ENCODE measurements at regions not wholly inside any gene's neighbourhood (a gene's known extent, or its start where the extent isn't known, plus 50 kb on each side); places are given as distances from the start of the nearest gene placed in this dataset.
A peak's percentile ranks its signal among the peaks of the same experiment; 100 is the strongest.

DNA sequence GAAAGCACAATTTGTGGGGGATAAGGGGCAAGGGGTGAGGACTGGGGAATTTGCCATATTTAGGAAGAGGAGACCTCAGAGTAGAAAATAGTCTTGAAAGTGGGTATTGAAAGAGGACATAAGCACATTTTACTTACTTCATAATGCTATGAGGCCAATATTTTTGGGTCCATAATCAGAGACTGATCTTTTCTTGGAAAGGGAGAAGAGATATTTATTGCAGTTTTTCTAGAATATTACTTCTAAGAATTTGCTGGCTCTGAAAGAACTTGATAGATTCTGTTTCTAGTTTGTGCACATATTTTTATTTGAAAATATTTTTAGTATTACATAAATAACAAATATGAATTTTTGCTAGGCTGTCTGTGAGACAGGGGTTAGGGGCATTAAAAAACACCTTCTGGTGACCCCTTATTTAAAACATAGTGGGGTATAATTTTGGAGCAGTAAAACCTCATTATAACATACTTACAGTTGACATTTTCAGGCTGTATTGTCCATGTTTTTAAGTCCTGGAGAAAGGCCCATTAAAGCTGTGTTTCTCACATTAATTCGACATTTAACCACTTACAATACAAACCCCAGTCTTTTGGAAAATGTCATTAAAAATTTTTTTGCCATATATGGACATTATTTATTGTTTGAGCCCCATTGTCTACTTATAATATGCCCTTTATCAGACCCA lies 118.9 kb upstream of the NFIB start:
- TF ChIP-seq, protein P1, sequence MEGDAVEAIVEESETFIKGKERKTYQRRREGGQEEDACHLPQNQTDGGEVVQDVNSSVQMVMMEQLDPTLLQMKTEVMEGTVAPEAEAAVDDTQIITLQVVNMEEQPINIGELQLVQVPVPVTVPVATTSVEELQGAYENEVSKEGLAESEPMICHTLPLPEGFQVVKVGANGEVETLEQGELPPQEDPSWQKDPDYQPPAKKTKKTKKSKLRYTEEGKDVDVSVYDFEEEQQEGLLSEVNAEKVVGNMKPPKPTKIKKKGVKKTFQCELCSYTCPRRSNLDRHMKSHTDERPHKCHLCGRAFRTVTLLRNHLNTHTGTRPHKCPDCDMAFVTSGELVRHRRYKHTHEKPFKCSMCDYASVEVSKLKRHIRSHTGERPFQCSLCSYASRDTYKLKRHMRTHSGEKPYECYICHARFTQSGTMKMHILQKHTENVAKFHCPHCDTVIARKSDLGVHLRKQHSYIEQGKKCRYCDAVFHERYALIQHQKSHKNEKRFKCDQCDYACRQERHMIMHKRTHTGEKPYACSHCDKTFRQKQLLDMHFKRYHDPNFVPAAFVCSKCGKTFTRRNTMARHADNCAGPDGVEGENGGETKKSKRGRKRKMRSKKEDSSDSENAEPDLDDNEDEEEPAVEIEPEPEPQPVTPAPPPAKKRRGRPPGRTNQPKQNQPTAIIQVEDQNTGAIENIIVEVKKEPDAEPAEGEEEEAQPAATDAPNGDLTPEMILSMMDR (IDR thresholded peaks at IDR 0.05; ENCODE audit: low read depth, low read length): no peak

DNA sequence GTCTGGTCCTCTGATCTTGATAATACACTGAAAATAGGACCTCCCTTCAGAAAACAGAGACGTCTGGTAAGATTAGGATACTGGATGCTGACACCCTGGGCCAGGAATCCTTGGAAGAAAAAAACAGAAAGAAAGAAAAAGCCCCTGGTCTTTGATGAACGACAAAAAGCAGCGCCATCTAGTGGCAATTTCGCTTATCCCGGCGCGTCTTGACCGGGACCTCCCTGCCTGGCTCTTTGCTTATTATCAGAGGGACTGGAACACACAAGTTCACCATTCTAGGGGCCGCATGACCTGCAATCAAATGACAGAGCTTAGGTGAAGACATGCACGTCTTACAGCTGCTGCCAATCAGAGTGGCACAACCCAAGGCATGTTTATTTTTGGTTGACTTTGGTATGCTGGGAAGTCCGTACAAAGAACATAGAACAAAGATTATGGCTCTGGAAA lies 114.9 kb upstream of the NFIB start:
- TF ChIP-seq, protein P1 (IDR thresholded peaks at IDR 0.05; ENCODE audit: low read depth, low read length): peak; percentile 70
- H3K4me3 ChIP-seq (ENCODE audit: low read depth, low read length): no peak overlapping the region

More for the DNA sequence above, 118.9 kb upstream of the NFIB start:
- H3K4me3 ChIP-seq (ENCODE audit: low read depth, low read length): no peak overlapping the region

DNA sequence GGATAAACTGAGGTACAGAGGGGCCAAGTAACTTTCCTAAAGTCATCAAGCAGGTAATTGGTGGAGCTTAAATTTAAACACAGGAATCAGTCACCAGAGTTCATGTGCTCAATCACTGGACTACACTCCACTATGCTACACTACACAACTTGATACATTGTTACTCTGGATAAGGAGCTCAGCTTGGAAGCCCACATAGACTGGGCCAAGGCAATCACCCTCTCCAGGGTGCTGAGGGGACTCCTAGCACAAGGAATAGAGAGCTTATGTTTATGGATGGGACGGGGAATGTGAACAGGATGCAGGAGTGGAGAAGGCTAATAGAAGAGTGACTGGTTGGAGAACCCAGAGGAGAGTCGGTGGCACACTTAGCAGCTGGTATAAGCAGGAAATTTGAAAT lies 113.5 kb upstream of the NFIB start:
- H3K4me3 ChIP-seq (ENCODE audit: low read depth, low read length): no peak overlapping the region
- TF ChIP-seq, protein P1 (IDR thresholded peaks at IDR 0.05; ENCODE audit: low read depth, low read length): no peak

DNA sequence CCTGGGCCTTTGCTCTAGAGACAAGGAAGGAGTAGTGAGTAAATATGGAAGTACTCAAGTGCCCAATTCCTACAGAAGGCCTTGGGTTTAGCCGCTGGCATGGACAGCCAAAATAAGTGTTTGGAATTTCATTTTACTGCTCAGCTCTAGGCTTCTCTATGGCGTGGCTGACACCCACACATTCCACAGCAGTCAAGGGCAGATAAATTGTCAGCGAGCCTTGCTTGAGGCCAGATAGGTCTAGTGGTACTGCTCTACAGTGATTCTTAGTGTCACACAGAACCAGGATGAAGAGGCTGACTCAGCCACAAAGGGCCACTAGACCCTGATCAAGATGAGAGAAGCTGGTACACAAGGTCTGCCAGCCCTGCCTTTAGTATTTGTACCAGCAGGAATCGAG lies 111.0 kb upstream of the NFIB start:
- TF ChIP-seq, protein P1 (IDR thresholded peaks at IDR 0.05; ENCODE audit: low read depth, low read length): no peak
- no peak overlapping the region for H3K4me3 ChIP-seq (ENCODE audit: low read depth, low read length)

DNA sequence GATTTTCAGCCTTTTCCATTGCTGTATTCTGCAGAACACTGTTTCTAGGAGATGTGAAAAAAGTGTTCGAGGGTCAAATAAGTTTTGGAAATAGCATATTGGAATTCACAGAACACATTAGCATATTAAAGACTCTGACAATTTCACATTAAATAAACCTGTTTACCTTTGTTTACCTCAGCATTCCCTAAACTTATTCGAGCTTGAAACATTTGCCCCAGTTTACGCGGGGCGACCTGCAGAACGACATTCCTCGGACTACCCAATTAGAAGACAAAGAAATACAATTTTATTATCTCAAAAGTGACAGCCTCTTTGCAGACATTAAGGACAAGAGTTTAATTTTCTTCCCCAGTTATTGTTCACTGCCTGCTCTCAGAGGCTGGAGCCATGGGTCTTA lies 110.3 kb upstream of the NFIB start:
- no peak overlapping the region for H3K4me3 ChIP-seq (ENCODE audit: low read depth, low read length)
- TF ChIP-seq, protein P1 (IDR thresholded peaks at IDR 0.05; ENCODE audit: low read depth, low read length): no peak

DNA sequence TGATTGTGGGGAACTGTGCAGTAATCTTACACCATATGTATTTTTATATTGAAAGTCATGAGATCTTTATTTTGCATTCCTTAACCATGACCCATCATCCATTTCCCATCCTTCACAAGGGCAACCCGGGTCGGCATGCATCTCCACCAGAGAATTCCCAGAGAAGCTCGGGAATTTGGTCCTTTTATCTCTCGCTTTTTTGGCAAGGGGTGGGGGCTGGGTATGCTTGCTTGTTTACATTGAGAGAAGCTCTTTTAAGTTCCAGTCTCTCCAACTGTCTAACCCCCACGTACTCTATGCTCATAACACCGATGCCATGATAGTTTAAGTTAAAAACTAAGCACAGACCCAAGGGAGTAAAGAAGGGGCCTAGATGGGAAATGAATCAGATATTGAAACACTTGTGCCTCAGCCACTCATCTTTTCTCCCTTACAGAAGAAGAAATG lies 109.9 kb upstream of the NFIB start:
- TF ChIP-seq, protein P1 (IDR thresholded peaks at IDR 0.05; ENCODE audit: low read depth, low read length): no peak
- H3K4me3 ChIP-seq (ENCODE audit: low read depth, low read length): no peak overlapping the region

DNA sequence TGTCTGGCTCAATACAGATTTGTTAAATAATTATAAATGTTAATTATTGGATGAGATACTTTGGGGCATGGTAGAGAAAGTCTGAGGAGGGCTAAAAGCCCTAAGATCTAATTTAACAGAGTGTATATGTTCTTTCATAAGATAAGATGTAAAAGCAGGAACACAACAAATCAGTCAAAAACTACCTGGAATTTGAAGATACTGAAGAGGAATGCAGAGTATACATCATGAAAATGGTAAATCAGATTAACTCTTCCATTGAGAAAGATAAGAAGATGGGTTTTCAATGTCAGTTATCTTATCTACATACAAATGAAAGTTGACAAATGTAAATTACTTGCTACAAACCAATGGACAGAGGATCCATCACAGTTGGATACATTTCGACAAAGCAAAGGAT lies 107.3 kb upstream of the NFIB start:
- TF ChIP-seq, protein P1 (IDR thresholded peaks at IDR 0.05; ENCODE audit: low read depth, low read length): no peak
- no peak overlapping the region for H3K4me3 ChIP-seq (ENCODE audit: low read depth, low read length)

Measured in WI38 (cell line).